K562 (cell line): ENCODE measurements at regions not wholly inside any gene's neighbourhood (a gene's known extent, or its start where the extent isn't known, plus 50 kb on each side); places are given as distances from the start of the nearest gene placed in this dataset.

Experiments used
- CHCHD3 ChIP-seq: fragments of 250-450 bp; sonication (Bioruptor Pico); IDR thresholded peaks from 2 replicates; pipeline ENCODE4 v2.1.2; 2022; ENCODE audit warnings: mild to moderate bottlenecking
- HES1 ChIP-seq: fragments of 450-650 bp; IDR thresholded peaks from 2 replicates; pipeline ENCODE4 v1.6.1; 2016; ENCODE audit warnings: low read depth, mild to moderate bottlenecking, moderate library complexity
- PRDM10 ChIP-seq: fragments of 450-650 bp; IDR thresholded peaks from 2 replicates; pipeline ENCODE4 v1.6.1; 2018; ENCODE audit not compliant: partially characterized antibody
- SFPQ ChIP-seq: fragments of 200-400 bp; formaldehyde crosslinking; IDR thresholded peaks from 2 replicates; pipeline ENCODE4 v1.6.1; 2017; ENCODE audit warnings: mild to moderate bottlenecking, low read depth, low read length, moderate library complexity
- ZBTB1 ChIP-seq: sonication (generic); formaldehyde crosslinking; IDR thresholded peaks from 2 replicates; pipeline ENCODE4 v1.8.1; 2023; ENCODE audit warnings: missing genetic modification reagents, low read depth, mild to moderate bottlenecking, borderline replicate concordance

GRCh38 chr7:130951976-130952876, 218.2 kb upstream of the KLF14 start (continued):
- TF ChIP-seq PRDM10 (no peak), CHCHD3 (CRISPR knock-in tag) (no peak), ZBTB1 (CRISPR knock-in tag) (no peak), SFPQ (no peak), HES1 (no peak)
